Stomach (tissue), 8 donors: ENCODE measurements at regions not wholly inside any gene's neighbourhood (a gene's known extent, or its start where the extent isn't known, plus 50 kb on each side); places are given as distances from the start of the nearest gene placed in this dataset.

Experiments
- DNase-seq, 2 donors: peaks; one replicate each; pipeline versions ENCODE4 v3.0.0 to v3.0.0-alpha.2; 2013 to 2019
- H3K27ac ChIP-seq, 5 donors: fragments of 200-600 bp in 4 of 5; sonication (generic) in 4 of 5; one replicate each; pipeline ENCODE4 v1.5.1; 2013 to 2019; ENCODE audit warnings: mild to moderate bottlenecking in 1 of 5, moderate library complexity in 1 of 5
- H3K27me3 ChIP-seq, 3 donors: fragments of 200-600 bp; sonication (generic); one replicate each; pipeline ENCODE4 v1.5.1; 2017 to 2019; ENCODE audit warnings: mixed run types in 1 of 3
- H3K36me3 ChIP-seq, 4 donors: fragments of 200-600 bp; sonication (generic); 1 replicate in 3 of 4; 2 replicates in 1 of 4; pipeline ENCODE4 v1.5.1; 2016 to 2019
- H3K4me1 ChIP-seq, 4 donors: fragments of 200-600 bp; sonication (generic); one replicate each; pipeline ENCODE4 v1.5.1; 2016 to 2019
- H3K4me3 ChIP-seq, 4 donors: fragments of 200-600 bp; sonication (generic) in 3 of 4; one replicate each; pipeline ENCODE4 v1.5.1; 2016 to 2019; ENCODE audit warnings: mild to moderate bottlenecking in 1 of 4
- H3K9me3 ChIP-seq, 4 donors: fragments of 200-600 bp; sonication (generic); one replicate each; pipeline ENCODE4 v1.5.1; 2016 to 2019
- CTCF ChIP-seq, 7 experiments: fragments of 450-650 bp in 4 of 7; fragments of 200-600 bp in 3 of 7; sonication (generic) in 3 of 7; IDR thresholded peaks; one replicate each; pipeline ENCODE4 v1.5.1; 2016 to 2019; ENCODE audit warnings: antibody characterized with exemption in 7 of 7, control low read depth in 2 of 7, mild to moderate bottlenecking in 1 of 7
- EP300 ChIP-seq: sonication (generic); formaldehyde crosslinking; IDR thresholded peaks from one replicate; pipeline ENCODE4 v1.6.1; 2017; ENCODE audit warnings: antibody characterized with exemption
- POLR2A ChIP-seq, 4 donors: fragments of 450-650 bp; IDR thresholded peaks; one replicate each; pipeline ENCODE4 v1.6.1; 2016; ENCODE audit warnings: antibody characterized with exemption in 4 of 4, control low read depth in 2 of 4, mild to moderate bottlenecking in 1 of 4, moderate library complexity in 1 of 4
- POLR2AphosphoS5 ChIP-seq, 3 donors: sonication (generic); formaldehyde crosslinking; IDR thresholded peaks; one replicate each; pipeline ENCODE4 v1.6.1; 2016; ENCODE audit warnings: antibody characterized with exemption in 3 of 3
- WGBS, 5 donors: extraction: QIAGEN DNeasy Blood & Tissue Kit in 3 of 5; methylation state at CpG; one replicate each; pipeline versions ENCODE4 v1.1.5 to v1.1.7; 2013 to 2018; 5-methylcytosine and 5-hydroxymethylcytosine counted together
- intact Hi-C: fragments of 100-400 bp; cut with DNase I; formaldehyde crosslinking; loops from one replicate; pipeline ENCODE4 v1.15.1; 2023; ENCODE audit warnings: low total_unique reads
- donor health status: healthy with polysubstance abuse.
- donor health status: Bipolar disorder and iron deficiency.
- donor health status: healthy.

DNA sequence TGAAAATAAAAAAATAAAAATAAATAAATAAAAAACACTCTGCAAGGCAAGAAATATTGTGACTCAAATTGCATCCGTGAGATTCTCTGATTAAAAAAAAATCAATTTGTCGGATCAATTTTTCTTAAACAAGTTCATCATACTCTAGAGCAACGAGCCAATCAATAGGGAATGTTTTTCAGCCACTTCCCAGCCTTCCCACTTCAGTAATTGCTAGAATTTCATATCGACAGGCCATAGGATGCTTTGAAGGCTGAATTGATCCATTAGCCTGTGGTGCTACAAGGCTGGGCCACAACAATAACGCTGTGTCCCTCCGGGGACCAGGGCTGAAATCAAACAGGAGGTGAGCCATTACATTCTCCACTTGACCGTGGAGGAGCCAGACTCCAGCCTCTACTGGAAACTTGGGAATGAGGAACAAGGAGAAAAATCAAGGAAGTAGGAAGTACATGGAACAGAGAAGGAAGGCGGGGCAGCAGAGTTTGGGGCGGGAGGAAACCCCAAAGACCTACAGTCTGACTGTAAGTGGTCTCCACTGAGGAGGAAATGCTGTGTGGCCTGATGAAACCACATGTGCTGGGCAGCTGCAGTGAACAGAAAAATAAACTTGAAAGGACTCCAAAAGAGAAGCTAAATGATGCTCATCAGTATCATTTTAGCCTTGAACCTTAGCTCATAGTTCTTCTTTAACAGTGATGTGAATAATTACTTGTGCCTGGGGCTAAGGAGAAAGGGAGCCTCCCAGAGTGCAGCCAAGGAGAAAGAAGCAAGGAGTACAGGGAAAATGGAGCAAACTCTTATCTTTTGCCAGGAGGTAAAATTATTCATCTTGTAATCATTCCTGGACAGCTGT lies 308.6 kb downstream of the TLE1 start:
- intact Hi-C loops: no loop called here
- no peaks in the 10 kb centered on the region for H3K4me1 ChIP-seq
- no peaks in the 10 kb centered on the region for H3K9me3 ChIP-seq
- no peak for DNase-seq
- H3K27ac ChIP-seq: no peak overlapping the region
- no peak for TF ChIP-seq POLR2A (IDR thresholded peaks at IDR 0.05)
- TF ChIP-seq POLR2AphosphoS5 (IDR thresholded peaks at IDR 0.05): no peak
- TF ChIP-seq EP300: no peak
- no peak for TF ChIP-seq CTCF (IDR thresholded peaks at IDR 0.05)
- no peaks in the 10 kb centered on the region for H3K36me3 ChIP-seq
- 82 to 86% (median 83%) methylated on average over 9 of the region's 9 CpGs for WGBS, 5 donors
- no peaks in the 10 kb centered on the region for H3K27me3 ChIP-seq
- no peak overlapping the region for H3K4me3 ChIP-seq

GRCh38 chr9:81379655-81380054 lies 309.7 kb downstream of the TLE1 start:
- DNase-seq: no peak
- WGBS, 5 donors: 52 to 79% (median 63%) methylated on average over 1 of the region's 1 CpG

GRCh38 chr9:81377921-81378320 lies 311.4 kb downstream of the TLE1 start:
- no peak for DNase-seq
- no peaks in the 10 kb centered on the region for H3K27me3 ChIP-seq
- intact Hi-C loops: no loop called here
- H3K27ac ChIP-seq: no peak overlapping the region
- TF ChIP-seq EP300 (no peak), CTCF (IDR thresholded peaks at IDR 0.05) (no peak), POLR2AphosphoS5 (IDR thresholded peaks at IDR 0.05) (no peak), POLR2A (IDR thresholded peaks at IDR 0.05) (no peak)
- H3K4me1 ChIP-seq: peaks cover 0 to 8% (median 0%) of the 10 kb centered on the region in 4 donors
- H3K36me3 ChIP-seq: no peaks in the 10 kb centered on the region
- WGBS, 5 donors: 46 to 77% (median 70%) methylated on average over 1 of the region's 1 CpG
- no peak overlapping the region for H3K4me3 ChIP-seq
- H3K9me3 ChIP-seq: no peaks in the 10 kb centered on the region

More at GRCh38 chr9:81379655-81380054, 309.7 kb downstream of the TLE1 start:
- H3K36me3 ChIP-seq: no peaks in the 10 kb centered on the region
- H3K27me3 ChIP-seq: no peaks in the 10 kb centered on the region
- intact Hi-C loops: no loop called here
- TF ChIP-seq EP300 (no peak), POLR2A (IDR thresholded peaks at IDR 0.05) (no peak), POLR2AphosphoS5 (IDR thresholded peaks at IDR 0.05) (no peak), CTCF (IDR thresholded peaks at IDR 0.05) (no peak)
- no peak overlapping the region for H3K4me3 ChIP-seq
- H3K27ac ChIP-seq: no peak overlapping the region
- no peaks in the 10 kb centered on the region for H3K9me3 ChIP-seq
- peaks cover 0 to 8% (median 0%) of the 10 kb centered on the region in 4 donors for H3K4me1 ChIP-seq

DNA sequence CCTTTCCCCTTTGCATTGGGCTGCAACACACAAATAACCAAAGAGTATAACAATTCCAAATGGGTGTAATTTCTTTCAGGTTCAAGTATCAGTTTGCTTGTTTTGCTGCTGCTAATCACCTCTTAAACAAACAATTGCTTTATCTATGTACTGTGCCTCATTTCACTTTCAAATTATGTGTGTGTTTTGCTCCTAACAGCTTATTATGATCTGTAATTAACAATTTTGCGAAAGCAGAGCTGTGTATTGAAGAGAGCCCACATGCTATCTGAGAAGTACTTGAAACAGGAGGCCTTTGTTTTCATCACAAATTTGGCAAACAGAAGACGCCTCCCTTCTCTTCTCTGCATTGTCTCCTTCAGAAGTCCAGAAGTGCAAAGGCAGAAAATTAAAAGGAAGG lies 312.0 kb downstream of the TLE1 start:
- Histone ChIP-seq H3K4me3 (no peak overlapping the region), H3K27ac (no peak overlapping the region), H3K27me3 (no peaks in the 10 kb centered on the region), H3K9me3 (no peaks in the 10 kb centered on the region), H3K36me3 (no peaks in the 10 kb centered on the region), H3K4me1 (peaks cover 0 to 8% (median 0%) of the 10 kb centered on the region in 4 donors)
- intact Hi-C loops: no loop called here
- no peak for TF ChIP-seq POLR2AphosphoS5 (IDR thresholded peaks at IDR 0.05)
- TF ChIP-seq CTCF (IDR thresholded peaks at IDR 0.05): no peak
- TF ChIP-seq POLR2A (IDR thresholded peaks at IDR 0.05): no peak
- no peak for TF ChIP-seq EP300
- no peak for DNase-seq
- 77 to 83% (median 78%) methylated on average over 2 of the region's 2 CpGs for WGBS, 5 donors
